ENCODE measurements at regions not wholly inside any gene's neighbourhood (a gene's known extent, or its start where the extent isn't known, plus 50 kb on each side); places are given as distances from the start of the nearest gene placed in this dataset.
"Not testable (repeated sequence)": the region's sequence is repeated elsewhere in the genome, so short reads cannot be mapped to it uniquely, and the experiment has no call there.

DNA sequence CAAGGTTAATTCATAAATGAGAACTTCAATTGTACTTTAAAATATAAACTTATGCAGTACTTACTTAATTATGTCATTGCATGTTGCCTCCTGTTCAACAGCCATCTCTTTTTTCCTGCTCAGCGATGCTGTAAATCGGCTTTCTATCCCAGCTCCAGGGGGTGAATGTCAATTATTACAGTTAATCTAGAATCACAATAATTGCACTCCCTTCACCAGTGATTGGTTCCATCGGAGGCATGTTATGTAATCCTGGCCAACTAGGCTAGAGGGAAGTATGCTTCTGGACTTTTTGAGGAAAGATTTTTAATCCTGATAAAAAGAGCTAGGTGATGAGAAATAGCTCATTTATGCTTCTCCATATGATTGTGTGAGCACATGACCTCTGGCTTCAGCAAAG lies 53.8 kb upstream of the SGIP1 start:
- no peak overlapping the region for H3K4me2 ChIP-seq
- peak overlapping the region; percentile 17; the same call in 1 of the 2 replicates for H3K9ac ChIP-seq
- no peak overlapping the region for H3K4me3 ChIP-seq (ENCODE audit: low read depth in 2 of 2, low read length in 1 of 2)
- CTCF ChIA-PET, result interaction anchor here (1.0 to 2.2 kb wide), 3 partner anchors 11 to 34 kb away, joined by 4 to 9 read pairs (median 8); no protein-coding TSS in a partner anchor
- H4K20me1 ChIP-seq (ENCODE audit: insufficient read depth), result no peaks in the 10 kb centered on the region
- H3K4me1 ChIP-seq (ENCODE audit: control insufficient read depth in 1 of 2, insufficient read depth in 2 of 2, low read depth in 1 of 2, low read length in 1 of 2), result peaks cover 4 to 11% of the 10 kb centered on the region in 2 experiments
- H3K9me3 ChIP-seq, result no peaks in the 10 kb centered on the region
- H3K36me3 ChIP-seq (replicated peaks in 1 of 2; ENCODE audit: control insufficient read depth in 1 of 2, insufficient read depth in 2 of 2, low read length in 1 of 2), result no peaks in the 10 kb centered on the region
- H2AFZ ChIP-seq (ENCODE audit: low read depth), result peak overlapping the region; percentile 30; the same call in 1 of the 2 replicates
- DNase-seq, result peak; percentile 23
- TF ChIP-seq TCF12 (IDR thresholded peaks at IDR 0.05) (no peak), POLR2AphosphoS5 (IDR thresholded peaks at IDR 0.05; ENCODE audit: low read depth, low read length) (no peak), TEAD4 (IDR thresholded peaks at IDR 0.05; ENCODE audit: borderline replicate concordance, insufficient read depth) (no peak), FOSL2 (IDR thresholded peaks at IDR 0.05; ENCODE audit: borderline replicate concordance, low read depth) (no peak)
- TF ChIP-seq, protein P1, sequence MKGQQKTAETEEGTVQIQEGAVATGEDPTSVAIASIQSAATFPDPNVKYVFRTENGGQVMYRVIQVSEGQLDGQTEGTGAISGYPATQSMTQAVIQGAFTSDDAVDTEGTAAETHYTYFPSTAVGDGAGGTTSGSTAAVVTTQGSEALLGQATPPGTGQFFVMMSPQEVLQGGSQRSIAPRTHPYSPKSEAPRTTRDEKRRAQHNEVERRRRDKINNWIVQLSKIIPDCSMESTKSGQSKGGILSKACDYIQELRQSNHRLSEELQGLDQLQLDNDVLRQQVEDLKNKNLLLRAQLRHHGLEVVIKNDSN (IDR thresholded peaks at IDR 0.05; ENCODE audit: borderline replicate concordance, low read depth), result no peak
- H3K9me2 ChIP-seq, result no peaks in the 10 kb centered on the region
- H3K27me3 ChIP-seq (ENCODE audit: insufficient read depth), result no peaks in the 10 kb centered on the region
- 61% methylated on average over 3 of the region's 3 CpGs for WGBS (ENCODE audit: low lambda C conversion rate)
- peaks cover 32% of the 10 kb centered on the region for H3F3A ChIP-seq (replicated peaks; ENCODE audit: insufficient read depth)
- POLR2A ChIA-PET, result no interaction called here
- H3K27ac ChIP-seq (ENCODE audit: low read depth in 2 of 2, low read length in 1 of 2), result peak overlapping the region; percentile 71 to 92; a peak in 2 of 4 replicates
- no peaks in the 10 kb centered on the region for H3K79me2 ChIP-seq (ENCODE audit: insufficient read depth)

- H3K4me2 ChIP-seq; H3K9me2 ChIP-seq; H3K9ac ChIP-seq; DNase-seq; H3K36me3 ChIP-seq (replicated peaks in 1 of 2; ENCODE audit: control insufficient read depth in 1 of 2, insufficient read depth in 2 of 2, low read length in 1 of 2); H4K20me1 ChIP-seq (ENCODE audit: insufficient read depth); H3K27me3 ChIP-seq (ENCODE audit: insufficient read depth); H3K27ac ChIP-seq (ENCODE audit: low read depth in 2 of 2, low read length in 1 of 2); H2AFZ ChIP-seq (ENCODE audit: low read depth); H3K4me3 ChIP-seq (ENCODE audit: low read depth in 2 of 2, low read length in 1 of 2); POLR2A ChIA-PET; H3K9me3 ChIP-seq; H3K79me2 ChIP-seq (ENCODE audit: insufficient read depth): not testable (repeated sequence)
- Histone ChIP-seq H3K4me1 (ENCODE audit: control insufficient read depth in 1 of 2, insufficient read depth in 2 of 2, low read depth in 1 of 2, low read length in 1 of 2) (peaks cover 4 to 11% of the 10 kb centered on the region in 2 experiments), H3F3A (replicated peaks; ENCODE audit: insufficient read depth) (peaks cover 25% of the 10 kb centered on the region)
- 100% methylated on average over 1 of the region's 15 CpGs for WGBS (ENCODE audit: low lambda C conversion rate)
- CTCF ChIA-PET, result interaction anchor here (1.0 to 2.0 kb wide), 2 partner anchors 10 to 35 kb away, joined by 4 to 9 read pairs; no protein-coding TSS in a partner anchor
Observed at GRCh38 chr1:66481215-66481614, 52.7 kb upstream of the SGIP1 start.
